ENCODE measurements at regions not wholly inside any gene's neighbourhood (a gene's known extent, or its start where the extent isn't known, plus 50 kb on each side); places are given as distances from the start of the nearest gene placed in this dataset.

DNA sequence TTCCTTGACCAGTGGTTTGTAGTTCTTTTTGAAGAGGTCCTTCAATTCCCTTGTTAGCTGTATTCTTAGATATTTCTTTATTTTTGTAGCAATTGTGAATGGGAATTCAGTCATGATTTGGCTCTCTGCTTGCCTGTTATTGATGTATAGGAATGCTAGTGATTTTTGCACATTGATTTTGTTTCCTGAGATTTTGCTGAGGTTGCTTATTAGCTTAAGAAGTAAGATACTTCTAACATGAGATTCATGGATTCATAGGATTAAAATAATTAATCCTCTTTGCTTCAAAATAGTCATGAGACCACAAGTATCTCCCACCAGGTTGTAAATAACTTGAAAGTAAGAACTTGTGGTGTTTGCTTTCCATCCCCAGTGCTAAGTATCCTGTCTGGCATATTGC, 308.9 kb downstream of the DTHD1 start:
- no peak for TF ChIP-seq CTCF (IDR thresholded peaks at IDR 0.05; ENCODE audit: poor library complexity, severe bottlenecking)
- no peak for TF ChIP-seq POLR2AphosphoS5 (IDR thresholded peaks at IDR 0.05)
- TF ChIP-seq EP300 (conservative IDR thresholded peaks at IDR 0.05; ENCODE audit: poor library complexity, severe bottlenecking) = no peak
- TF ChIP-seq RAD21 (conservative IDR thresholded peaks at IDR 0.05) = no peak
- TF ChIP-seq, protein P1, sequence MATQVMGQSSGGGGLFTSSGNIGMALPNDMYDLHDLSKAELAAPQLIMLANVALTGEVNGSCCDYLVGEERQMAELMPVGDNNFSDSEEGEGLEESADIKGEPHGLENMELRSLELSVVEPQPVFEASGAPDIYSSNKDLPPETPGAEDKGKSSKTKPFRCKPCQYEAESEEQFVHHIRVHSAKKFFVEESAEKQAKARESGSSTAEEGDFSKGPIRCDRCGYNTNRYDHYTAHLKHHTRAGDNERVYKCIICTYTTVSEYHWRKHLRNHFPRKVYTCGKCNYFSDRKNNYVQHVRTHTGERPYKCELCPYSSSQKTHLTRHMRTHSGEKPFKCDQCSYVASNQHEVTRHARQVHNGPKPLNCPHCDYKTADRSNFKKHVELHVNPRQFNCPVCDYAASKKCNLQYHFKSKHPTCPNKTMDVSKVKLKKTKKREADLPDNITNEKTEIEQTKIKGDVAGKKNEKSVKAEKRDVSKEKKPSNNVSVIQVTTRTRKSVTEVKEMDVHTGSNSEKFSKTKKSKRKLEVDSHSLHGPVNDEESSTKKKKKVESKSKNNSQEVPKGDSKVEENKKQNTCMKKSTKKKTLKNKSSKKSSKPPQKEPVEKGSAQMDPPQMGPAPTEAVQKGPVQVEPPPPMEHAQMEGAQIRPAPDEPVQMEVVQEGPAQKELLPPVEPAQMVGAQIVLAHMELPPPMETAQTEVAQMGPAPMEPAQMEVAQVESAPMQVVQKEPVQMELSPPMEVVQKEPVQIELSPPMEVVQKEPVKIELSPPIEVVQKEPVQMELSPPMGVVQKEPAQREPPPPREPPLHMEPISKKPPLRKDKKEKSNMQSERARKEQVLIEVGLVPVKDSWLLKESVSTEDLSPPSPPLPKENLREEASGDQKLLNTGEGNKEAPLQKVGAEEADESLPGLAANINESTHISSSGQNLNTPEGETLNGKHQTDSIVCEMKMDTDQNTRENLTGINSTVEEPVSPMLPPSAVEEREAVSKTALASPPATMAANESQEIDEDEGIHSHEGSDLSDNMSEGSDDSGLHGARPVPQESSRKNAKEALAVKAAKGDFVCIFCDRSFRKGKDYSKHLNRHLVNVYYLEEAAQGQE (IDR thresholded peaks at IDR 0.05; ENCODE audit: borderline replicate concordance) = no peak

Data from neural cell (in vitro differentiated cells).